K562 (cell line): ENCODE measurements at regions not wholly inside any gene's neighbourhood (a gene's known extent, or its start where the extent isn't known, plus 50 kb on each side); places are given as distances from the start of the nearest gene placed in this dataset.

Source experiments
- ATAC-seq: fragments of 200-7000 bp; cut with Tn5 transposase; 3 replicates; pipeline ENCODE4 v1.9.1; 2020; ENCODE audit warnings: moderate library complexity
- BruUV-seq: library from RNA; stranded (reverse); fragments of 400-500 nt; replicated peaks from 2 replicates; lab custom pipeline; 2021; lab: Mats Ljungman, UMichigan
- CTCF ChIA-PET: fragments of 300-600 bp; formaldehyde crosslinking; extraction: SDS; loops from one replicate; lab custom pipeline; 2021; ENCODE audit warnings: low intra/inter-chr PET ratio; lab: Yijun Ruan, JAX
- POLR2A ChIA-PET: fragments of 300-600, 350-650 bp; sonication (Branson Sonifier 250); formaldehyde crosslinking; extraction: SDS; loops from one replicate; lab custom pipeline; 2021; ENCODE audit warnings: antibody characterized with exemption, inconsistent platforms; lab: Yijun Ruan, JAX
- DNase-seq, 4 experiments: peaks; one replicate each; pipeline versions ENCODE4 v3.0.0 to v3.0.0-alpha.2; 2011 to 2018; ENCODE audit warnings: low spot score in 3 of 4, mixed read lengths in 3 of 4; ENCODE audit errors: extremely low read depth in 1 of 4
- FAIRE-seq: peaks from 2 replicates; lab custom pipeline; 2011; peaks lifted over from hg19 to GRCh38; lab: Jason Lieb, UNC
- H2AFZ ChIP-seq: 2 replicates; pipeline ENCODE4 v1.6.0; 2011; ENCODE audit warnings: low read depth, low read length, control low read depth, inconsistent platforms
- H3K27ac ChIP-seq: fragments of 200-600 bp; 3 replicates; pipeline ENCODE4 v1.8.0; 2011; ENCODE audit warnings: low read depth, mild to moderate bottlenecking, control low read depth, inconsistent platforms, low read length, moderate library complexity, mixed read lengths; ENCODE audit errors: extremely low read depth
- H3K27me3 ChIP-seq, 2 experiments: fragments of 300-600 bp in 1 of 2; 2 replicates in 1 of 2; 3 replicates in 1 of 2; pipeline versions ENCODE4 v1.6.0 to v1.8.0; 2011; ENCODE audit warnings: inconsistent platforms in 2 of 2, low read length in 2 of 2, mild to moderate bottlenecking in 1 of 2, mixed read lengths in 1 of 2, moderate library complexity in 1 of 2; ENCODE audit not compliant: control insufficient read depth in 2 of 2, insufficient read depth in 2 of 2
- H3K36me3 ChIP-seq: fragments of 300-600 bp; 3 replicates; pipeline ENCODE4 v1.8.0; 2011; ENCODE audit warnings: mild to moderate bottlenecking, low read length, inconsistent platforms; ENCODE audit not compliant: control insufficient read depth, insufficient read depth
- H3K4me1 ChIP-seq, 2 experiments: fragments of 200-600 bp in 1 of 2; replicated peaks in 1 of 2; 2 replicates in 1 of 2; 3 replicates in 1 of 2; pipeline versions ENCODE4 v1.5.1 to v1.8.0; 2011; ENCODE audit warnings: inconsistent platforms in 2 of 2, low read length in 2 of 2, mild to moderate bottlenecking in 1 of 2, mixed read lengths in 1 of 2, moderate library complexity in 1 of 2; ENCODE audit not compliant: control insufficient read depth in 2 of 2, insufficient read depth in 2 of 2
- H3K4me2 ChIP-seq: 2 replicates; pipeline ENCODE4 v1.6.1; 2011; ENCODE audit warnings: low read length, control low read depth, inconsistent platforms, mixed read lengths; ENCODE audit not compliant: insufficient read depth
- H3K4me3 ChIP-seq: fragments of 200-600 bp; sonication (generic), shearing (Covaris generic); 2 replicates; pipeline ENCODE4 v1.5.1; 2016; ENCODE audit warnings: control low read depth, inconsistent platforms
- H3K79me2 ChIP-seq: fragments of 200-600 bp; 3 replicates; pipeline ENCODE4 v1.8.0; 2011; ENCODE audit warnings: low read length, inconsistent platforms; ENCODE audit not compliant: control insufficient read depth, insufficient read depth
- H3K9ac ChIP-seq, 2 experiments: 2 replicates each; pipeline versions ENCODE4 v1.6.0 to v1.6.1; 2011; ENCODE audit warnings: low read depth in 2 of 2, low read length in 2 of 2, control low read depth in 1 of 2, inconsistent platforms in 1 of 2, mild to moderate bottlenecking in 1 of 2, mixed read lengths in 1 of 2; ENCODE audit not compliant: insufficient read depth in 1 of 2
- H3K9me1 ChIP-seq: one replicate; pipeline ENCODE4 v1.6.0; 2011; ENCODE audit warnings: inconsistent platforms, mild to moderate bottlenecking, low read length, moderate library complexity; ENCODE audit not compliant: control insufficient read depth, insufficient read depth
- H3K9me3 ChIP-seq: replicated peaks from 2 replicates; pipeline ENCODE4 v1.5.1; 2011; ENCODE audit warnings: low read depth, low read length, inconsistent platforms; ENCODE audit not compliant: control insufficient read depth, insufficient read depth
- H4K20me1 ChIP-seq: replicated peaks from 2 replicates; pipeline ENCODE4 v1.6.1; 2011; ENCODE audit warnings: low read length, inconsistent platforms, mixed read lengths; ENCODE audit not compliant: control insufficient read depth, insufficient read depth
- CLOCK ChIP-seq: fragments of 250-450 bp; sonication (Bioruptor Pico); IDR thresholded peaks from 2 replicates; pipeline ENCODE4 v1.4.0; 2020; ENCODE audit warnings: mild to moderate bottlenecking, moderate library complexity, borderline replicate concordance
- CSDE1 ChIP-seq, 2 experiments: fragments of 450-650 bp; IDR thresholded peaks; 2 replicates each; pipeline ENCODE4 v1.6.1; 2016; ENCODE audit warnings: mild to moderate bottlenecking in 1 of 2
- EWSR1 ChIP-seq: fragments of 450-650 bp; IDR thresholded peaks from 2 replicates; pipeline ENCODE4 v1.6.1; 2018; ENCODE audit warnings: borderline replicate concordance, mild to moderate bottlenecking, low read depth, moderate library complexity; ENCODE audit not compliant: partially characterized antibody
- HEY1 ChIP-seq: fragments of 250-450 bp; sonication (Bioruptor Pico); IDR thresholded peaks from 2 replicates; pipeline ENCODE4 v1.5.0; 2020; ENCODE audit warnings: mild to moderate bottlenecking, moderate library complexity, borderline replicate concordance
- KLF1 ChIP-seq: fragments of 450-650 bp; IDR thresholded peaks from 2 replicates; pipeline ENCODE4 v1.6.1; 2016; ENCODE audit warnings: missing genetic modification characterization, missing compliant biosample characterization
- MEF2D ChIP-seq: conservative IDR thresholded peaks from 2 replicates; pipeline ENCODE4 v1.6.1; 2016; ENCODE audit warnings: low read depth, missing genetic modification characterization, missing compliant biosample characterization
- MTA2 ChIP-seq: fragments of 450-650 bp; IDR thresholded peaks from 2 replicates; pipeline ENCODE4 v1.6.1; 2016; ENCODE audit warnings: low read depth
- SMAD1 ChIP-seq: fragments of 150-350 bp; IDR thresholded peaks from 2 replicates; pipeline ENCODE4 v1.6.1; 2014; ENCODE audit warnings: low read length, low read depth; ENCODE audit not compliant: partially characterized antibody
- TARDBP ChIP-seq: fragments of 450-650 bp; IDR thresholded peaks from 2 replicates; pipeline ENCODE4 v1.6.1; 2016
- ZNF3 ChIP-seq: fragments of 250-450 bp; sonication (Bioruptor Pico); IDR thresholded peaks from 2 replicates; pipeline ENCODE4 v1.5.0; 2021; ENCODE audit warnings: mild to moderate bottlenecking, moderate library complexity
- WGBS: fragments of 100-300 bp; shearing (Covaris generic); methylation state at CpG from one replicate; pipeline ENCODE4 v1.1.6; 2016; ENCODE audit warnings: low coverage, mixed read lengths; ENCODE audit not compliant: insufficient coverage; ENCODE audit errors: missing lambda C conversion rate; 5-methylcytosine and 5-hydroxymethylcytosine counted together
- in situ Hi-C: fragments of 300-500 bp; cut with MboI; formaldehyde crosslinking; loops from 4 replicates; pipeline ENCODE4 v1.15.0; 2018; ENCODE audit warnings: inconsistent platforms, mixed read lengths
- intact Hi-C: fragments of 100-400 bp; cut with micrococcal nuclease; formaldehyde crosslinking; loops from 2 replicates; pipeline ENCODE4 v1.14.2; 2022
- TF ChIP-seq, protein P1 (sequence below), 3 experiments: fragments of 200-800 bp in 1 of 3; sonication (Bioruptor generic) in 1 of 3; sonication (generic) in 1 of 3; formaldehyde crosslinking in 1 of 3; IDR thresholded peaks; 2 replicates each; pipeline versions ENCODE4 v1.6.1 to v1.8.0; 2016 to 2022; ENCODE audit warnings: mild to moderate bottlenecking in 2 of 3, missing compliant biosample characterization in 2 of 3, missing genetic modification characterization in 2 of 3, missing genetic modification reagents in 1 of 3

- intact Hi-C loops, result no loop called here
- POLR2A ChIA-PET, result no interaction called here
- H3K9me1 ChIP-seq, result no peaks in the 10 kb centered on the region
- ATAC-seq (no peak), FAIRE-seq (no peak), DNase-seq (no peak)
- BruUV-seq, result no TSS peak
- no peaks in the 10 kb centered on the region; a peak in 1 of 5 replicates for H3K27me3 ChIP-seq
- in situ Hi-C loops, result no loop called here
- no peaks in the 10 kb centered on the region for H3K4me1 ChIP-seq
- no peak overlapping the region for H2AFZ ChIP-seq
- CTCF ChIA-PET, result no interaction called here
- H3K4me3 ChIP-seq, result no peak overlapping the region
- H3K9me3 ChIP-seq, result no peaks in the 10 kb centered on the region
- no peak overlapping the region for H3K9ac ChIP-seq
- no peaks in the 10 kb centered on the region for H4K20me1 ChIP-seq
- no peaks in the 10 kb centered on the region for H3K79me2 ChIP-seq
- TF ChIP-seq KLF1 (tag) (no peak), CSDE1 (IDR thresholded peaks at IDR 0.05) (no peak), EWSR1 (no peak), TARDBP (no peak), MTA2 (no peak), MEF2D (tag) (no peak), HEY1 (no peak), ZNF3 (CRISPR knock-in tag) (no peak), CLOCK (CRISPR knock-in tag) (no peak), SMAD1 (no peak)
- TF ChIP-seq, protein P1, sequence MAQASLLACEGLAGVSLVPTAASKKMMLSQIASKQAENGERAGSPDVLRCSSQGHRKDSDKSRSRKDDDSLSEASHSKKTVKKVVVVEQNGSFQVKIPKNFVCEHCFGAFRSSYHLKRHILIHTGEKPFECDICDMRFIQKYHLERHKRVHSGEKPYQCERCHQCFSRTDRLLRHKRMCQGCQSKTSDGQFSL (CRISPR knock-in tag; IDR thresholded peaks at IDR 0.05), result no peak
- TF ChIP-seq, protein P1 (tag; IDR thresholded peaks at IDR 0.05), result no peak
- 0% methylated on average over 3 of the region's 3 CpGs for WGBS
- no peak overlapping the region for H3K4me2 ChIP-seq
- no peak overlapping the region for H3K27ac ChIP-seq
- no peaks in the 10 kb centered on the region for H3K36me3 ChIP-seq
Observed at GRCh38 chr17:12302711-12303110, 282.0 kb downstream of the MAP2K4 start.
